GM12878 (cell line): ENCODE measurements at regions not wholly inside any gene's neighbourhood (a gene's known extent, or its start where the extent isn't known, plus 50 kb on each side); places are given as distances from the start of the nearest gene placed in this dataset.

ENCODE experiments used
- ATAC-seq: fragments of 200-7000 bp; cut with Tn5 transposase; 3 replicates; pipeline ENCODE4 v1.9.1; 2020; ENCODE audit warnings: mild to moderate bottlenecking, moderate library complexity
- BruUV-seq: library from RNA; stranded (reverse); fragments of 400-500 nt; replicated peaks from 2 replicates; lab custom pipeline; 2021; lab: Mats Ljungman, UMichigan
- CTCF ChIA-PET: fragments of 300-600 bp; sonication (Branson Sonifier 250); formaldehyde crosslinking; extraction: SDS; loops from one replicate; lab custom pipeline; 2021; ENCODE audit warnings: inconsistent platforms; lab: Yijun Ruan, JAX
- POLR2A ChIA-PET: fragments of 350-600 bp; formaldehyde crosslinking; extraction: SDS; loops from one replicate; lab custom pipeline; 2021; ENCODE audit warnings: inconsistent platforms; lab: Charles Lee
- RAD21 ChIA-PET: fragments of 300-600 bp; sonication (Branson Sonifier 250); formaldehyde crosslinking; loops from one replicate; lab custom pipeline; 2023; ENCODE audit warnings: antibody characterized with exemption; ENCODE audit not compliant: unreplicated experiment; lab: Charles Lee
- SMC1A ChIA-PET: fragments of 300-600 bp; sonication (Branson Sonifier 250); formaldehyde crosslinking; loops from one replicate; lab custom pipeline; 2023; ENCODE audit not compliant: unreplicated experiment, uncharacterized antibody; lab: Charles Lee
- DNase-seq: peaks from one replicate; pipeline ENCODE4 v3.0.0-alpha.2; 2011; ENCODE audit warnings: low read depth, low spot score
- FAIRE-seq: peaks from 3 replicates; lab custom pipeline; 2011; peaks lifted over from hg19 to GRCh38; lab: Jason Lieb, UNC
- H2AFZ ChIP-seq: 2 replicates; pipeline ENCODE4 v1.6.0; 2011; ENCODE audit warnings: low read depth, low read length, control low read depth; ENCODE audit not compliant: control insufficient read depth
- H3K27ac ChIP-seq: 2 replicates; pipeline ENCODE4 v1.5.1; 2011; ENCODE audit warnings: control low read depth; ENCODE audit not compliant: control insufficient read depth, insufficient read depth
- H3K27me3 ChIP-seq, 2 experiments: replicated peaks in 1 of 2; 2 replicates each; pipeline versions ENCODE4 v1.6.0 to v1.6.1; 2011; ENCODE audit warnings: low read length in 1 of 2; ENCODE audit not compliant: control insufficient read depth in 2 of 2, insufficient read depth in 2 of 2
- H3K36me3 ChIP-seq, 2 experiments: 2 replicates each; pipeline ENCODE4 v1.5.1; 2011; ENCODE audit warnings: low read length in 1 of 2; ENCODE audit not compliant: control insufficient read depth in 2 of 2, insufficient read depth in 2 of 2
- H3K4me1 ChIP-seq: 2 replicates; pipeline ENCODE4 v1.6.1; 2011; ENCODE audit warnings: mild to moderate bottlenecking, low read length, moderate library complexity, mixed read lengths; ENCODE audit not compliant: control insufficient read depth, insufficient read depth
- H3K4me2 ChIP-seq: 2 replicates; pipeline ENCODE4 v1.6.0; 2011; ENCODE audit warnings: control low read depth; ENCODE audit not compliant: control insufficient read depth, insufficient read depth
- H3K4me3 ChIP-seq: fragments of 200-600 bp; sonication (generic); 2 replicates; pipeline ENCODE4 v1.5.1; 2016
- H3K79me2 ChIP-seq: 2 replicates; pipeline ENCODE4 v1.6.0; 2011; ENCODE audit warnings: low read length; ENCODE audit not compliant: control insufficient read depth, insufficient read depth
- H3K9ac ChIP-seq: 2 replicates; pipeline ENCODE4 v1.8.0; 2011; ENCODE audit warnings: low read length, control low read depth, mixed read lengths; ENCODE audit not compliant: control insufficient read depth, insufficient read depth
- H3K9me3 ChIP-seq: replicated peaks from 3 replicates; pipeline ENCODE4 v1.5.1; 2011; ENCODE audit warnings: mild to moderate bottlenecking, low read length; ENCODE audit not compliant: control insufficient read depth, insufficient read depth
- H4K20me1 ChIP-seq: 2 replicates; pipeline ENCODE4 v1.6.0; 2011; ENCODE audit not compliant: control insufficient read depth, insufficient read depth
- GABPA ChIP-seq: IDR thresholded peaks from 2 replicates; pipeline ENCODE4 v1.6.1; 2014; ENCODE audit warnings: antibody characterized with exemption, low read depth, mild to moderate bottlenecking, inconsistent platforms
- KLF5 ChIP-seq: fragments of 450-650 bp; IDR thresholded peaks from 2 replicates; pipeline ENCODE4 v1.6.1; 2014; ENCODE audit warnings: mild to moderate bottlenecking; ENCODE audit not compliant: partially characterized antibody
- MAX ChIP-seq: IDR thresholded peaks from 2 replicates; pipeline ENCODE4 v1.6.1; 2012; ENCODE audit warnings: low read depth, low read length, improper control_type of control experiment
- NFXL1 ChIP-seq: fragments of 450-650 bp; IDR thresholded peaks from 2 replicates; pipeline ENCODE4 v1.6.1; 2017; ENCODE audit warnings: antibody characterized with exemption, mild to moderate bottlenecking, borderline replicate concordance
- REST ChIP-seq: IDR thresholded peaks from 2 replicates; pipeline ENCODE4 v1.6.1; 2012; ENCODE audit warnings: mild to moderate bottlenecking, low read depth, low read length
- SREBF2 ChIP-seq: IDR thresholded peaks from 2 replicates; pipeline ENCODE4 v1.6.1; 2012; ENCODE audit warnings: mild to moderate bottlenecking, low read length
- STAT3 ChIP-seq: IDR thresholded peaks from 2 replicates; pipeline ENCODE4 v1.6.1; 2011; ENCODE audit warnings: low read depth, low read length, improper control_type of control experiment
- SUZ12 ChIP-seq: fragments of 200-600 bp; sonication (generic); IDR thresholded peaks from one replicate; pipeline ENCODE4 v1.6.1; 2018; ENCODE audit warnings: antibody characterized with exemption, mild to moderate bottlenecking; ENCODE audit not compliant: unreplicated experiment
- WGBS: methylation state at CpG from one replicate; pipeline ENCODE4 v1.1.6; 2016; ENCODE audit warnings: low lambda C conversion rate; ENCODE audit not compliant: insufficient replicate concordance, insufficient coverage; ENCODE audit errors: missing lambda C conversion rate; 5-methylcytosine and 5-hydroxymethylcytosine counted together
- in situ Hi-C: fragments of 300-500 bp; cut with MboI; formaldehyde crosslinking; loops from 9 replicates; pipeline ENCODE4 v1.14.3; 2018; ENCODE audit warnings: mixed read lengths
- intact Hi-C: fragments of 100-400 bp; cut with micrococcal nuclease; formaldehyde crosslinking; loops from one replicate; pipeline ENCODE4 v1.14.2; 2022; ENCODE audit not compliant: unreplicated experiment

- H3K27ac ChIP-seq: no peak overlapping the region
- H3K9me3 ChIP-seq: no peaks in the 10 kb centered on the region
- no peaks in the 10 kb centered on the region; a peak in 1 of 4 replicates for H3K27me3 ChIP-seq
- ChIA-PET CTCF (no interaction called here), RAD21 (no interaction called here), SMC1A (no interaction called here), POLR2A (no interaction called here)
- in situ Hi-C loops: no loop called here
- no peak for DNase-seq
- intact Hi-C loops: no loop called here
- no peak overlapping the region for H3K9ac ChIP-seq
- no peaks in the 10 kb centered on the region for H3K79me2 ChIP-seq
- BruUV-seq: no TSS peak
- no peak for FAIRE-seq
- no peaks in the 10 kb centered on the region for H4K20me1 ChIP-seq
- no peaks in the 10 kb centered on the region for H3K4me1 ChIP-seq
- H3K4me3 ChIP-seq: no peak overlapping the region
- no peak overlapping the region for H3K4me2 ChIP-seq
- H2AFZ ChIP-seq: no peak overlapping the region
- ATAC-seq: no peak
- TF ChIP-seq KLF5: no peak
- no peak for TF ChIP-seq REST
- TF ChIP-seq SREBF2: no peak
- no peak for TF ChIP-seq NFXL1
- no peak for TF ChIP-seq GABPA
- TF ChIP-seq SUZ12: no peak
- no peak for TF ChIP-seq MAX
- no peak for TF ChIP-seq STAT3
- H3K36me3 ChIP-seq: no peaks in the 10 kb centered on the region
- WGBS: 28% methylated on average over 10 of the region's 10 CpGs
Measured at GRCh38 chr6:165807249-165807960, 144.4 kb upstream of the PDE10A start.
